AG09309 (cell line): ENCODE measurements at regions not wholly inside any gene's neighbourhood (a gene's known extent, or its start where the extent isn't known, plus 50 kb on each side); places are given as distances from the start of the nearest gene placed in this dataset.
"Not testable (repeated sequence)": the region's sequence is repeated elsewhere in the genome, so short reads cannot be mapped to it uniquely, and the experiment has no call there.

ENCODE experiments used
- DNase-seq: peaks from one replicate; pipeline ENCODE4 v3.0.0-alpha.2; 2010; ENCODE audit warnings: low read depth
- H3K4me3 ChIP-seq: 2 replicates; pipeline ENCODE4 v1.5.1; 2011; ENCODE audit warnings: mild to moderate bottlenecking, low read depth, low read length, moderate library complexity; ENCODE audit not compliant: control insufficient read depth
- CTCF ChIP-seq: IDR thresholded peaks from 2 replicates; pipeline ENCODE4 v1.5.1; 2011; ENCODE audit warnings: mild to moderate bottlenecking, low read depth, low read length, inconsistent platforms; ENCODE audit not compliant: insufficient read depth, control insufficient read depth; ENCODE audit errors: missing control alignments

GRCh38 chr2:219744600-219744999 is 117.2 kb downstream of the SLC4A3 start:
- TF ChIP-seq CTCF = no peak
- no peak overlapping the region for H3K4me3 ChIP-seq
- no peak for DNase-seq

DNA sequence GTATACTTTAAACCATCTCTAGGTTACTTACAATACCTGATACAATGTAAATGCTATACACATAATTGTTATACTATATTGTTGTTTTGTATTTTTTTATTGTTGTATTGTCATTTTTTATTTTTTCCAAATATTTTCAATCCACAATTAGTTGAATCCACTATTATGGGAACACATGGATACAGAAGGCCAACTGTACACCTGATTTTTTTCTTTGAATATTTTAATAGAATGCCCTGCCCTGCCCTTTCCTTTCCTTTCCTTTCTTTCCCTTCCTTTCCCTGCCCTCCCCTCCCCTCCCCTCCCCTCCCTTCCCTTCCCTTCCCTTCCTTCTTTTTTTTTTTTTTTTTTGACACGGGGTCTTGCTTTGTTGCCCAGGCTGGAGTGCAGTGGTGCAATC is 120.2 kb downstream of the SLC4A3 start:
- no peak for TF ChIP-seq CTCF
- no peak for DNase-seq
- no peak overlapping the region for H3K4me3 ChIP-seq

DNA sequence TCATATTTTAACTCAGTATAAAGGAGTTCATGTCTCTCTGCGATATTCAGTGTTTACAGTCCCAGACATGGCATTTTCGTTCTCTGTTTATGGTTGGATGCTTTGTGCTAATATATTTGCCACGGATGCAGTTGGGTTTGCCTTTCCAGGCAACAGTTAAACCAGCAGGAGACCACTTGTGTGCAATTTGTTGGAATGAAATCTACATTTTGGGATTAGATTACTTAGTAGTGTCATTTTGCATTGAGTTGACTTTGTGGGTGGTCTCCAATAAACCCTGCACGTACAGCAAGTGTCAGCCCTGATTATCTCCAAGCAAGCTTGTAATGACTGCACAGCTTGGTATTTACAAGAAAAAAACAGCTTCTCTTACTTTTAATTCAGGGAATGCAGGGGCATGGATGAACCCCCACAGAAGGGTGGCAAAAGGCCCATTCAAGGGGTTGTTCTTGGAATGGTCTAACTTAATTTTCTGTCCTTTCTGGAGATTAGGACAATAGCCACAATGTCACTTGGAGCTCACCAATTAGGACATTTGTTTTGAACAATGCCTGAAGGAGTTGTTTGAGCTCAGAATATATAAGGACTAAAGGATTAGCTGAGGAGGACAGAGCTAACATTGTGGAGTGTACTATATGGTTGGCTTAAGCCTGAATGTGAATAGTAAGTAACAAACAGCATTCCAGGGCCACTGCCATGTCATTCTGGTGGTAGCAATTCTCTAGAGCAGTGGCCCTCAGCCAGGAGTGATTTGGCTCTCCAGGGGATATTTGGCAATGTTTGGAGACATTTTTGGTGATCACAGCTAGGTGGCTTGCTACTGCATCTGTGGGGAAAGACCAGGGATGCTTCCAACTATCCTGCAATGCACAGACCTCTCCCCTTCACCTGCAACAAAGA is 121.5 kb downstream of the SLC4A3 start:
- no peak for DNase-seq
- TF ChIP-seq CTCF = no peak

DNA sequence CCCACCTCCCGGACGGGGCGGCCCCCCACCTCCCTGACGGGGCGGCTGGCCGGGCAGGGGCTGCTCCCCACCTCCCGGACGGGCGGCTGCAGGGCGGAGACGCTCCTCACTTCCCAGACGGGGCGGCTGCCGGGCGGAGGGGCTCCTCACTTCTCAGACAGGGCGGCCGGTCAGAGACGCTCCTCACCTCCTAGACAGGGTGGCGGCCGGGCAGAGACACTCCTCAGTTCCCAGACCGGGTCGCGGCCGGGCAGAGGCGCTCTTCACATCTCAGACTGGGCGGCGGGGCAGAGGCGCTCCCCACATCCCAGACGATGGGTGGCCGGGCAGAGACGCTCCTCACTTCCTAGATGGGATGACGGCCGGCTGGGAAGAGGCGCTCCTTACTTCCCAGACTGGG is 123.7 kb downstream of the SLC4A3 start:
- not testable (repeated sequence) for H3K4me3 ChIP-seq, DNase-seq

More for the DNA sequence above, 121.5 kb downstream of the SLC4A3 start:
- no peak overlapping the region for H3K4me3 ChIP-seq

DNA sequence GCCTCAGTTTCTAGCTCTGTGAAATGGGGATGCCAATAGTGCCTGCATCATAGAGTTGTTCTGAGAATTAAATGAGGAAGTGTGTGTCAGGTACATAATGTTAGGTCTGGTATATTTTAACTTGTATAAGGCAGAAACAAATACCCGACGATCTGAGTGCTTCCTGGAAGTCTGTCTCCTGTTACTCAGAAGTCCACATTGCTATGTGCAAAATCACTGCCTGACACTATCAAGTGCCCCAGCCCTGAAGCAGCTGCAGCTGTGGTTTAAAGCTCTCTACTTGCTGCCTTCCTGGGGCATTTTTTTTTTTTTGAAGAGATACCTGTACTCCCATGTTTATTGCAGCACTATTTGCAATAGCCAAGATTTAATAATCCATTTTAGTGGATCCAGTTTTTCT is 125.3 kb downstream of the SLC4A3 start:
- H3K4me3 ChIP-seq = no peak overlapping the region
- DNase-seq = no peak
- no peak for TF ChIP-seq CTCF

- DNase-seq = no peak
- no peak overlapping the region for H3K4me3 ChIP-seq
- no peak for TF ChIP-seq CTCF
These were observed 131.7 kb downstream of the SLC4A3 start for GRCh38 chr2:219758907-219759680.

DNA sequence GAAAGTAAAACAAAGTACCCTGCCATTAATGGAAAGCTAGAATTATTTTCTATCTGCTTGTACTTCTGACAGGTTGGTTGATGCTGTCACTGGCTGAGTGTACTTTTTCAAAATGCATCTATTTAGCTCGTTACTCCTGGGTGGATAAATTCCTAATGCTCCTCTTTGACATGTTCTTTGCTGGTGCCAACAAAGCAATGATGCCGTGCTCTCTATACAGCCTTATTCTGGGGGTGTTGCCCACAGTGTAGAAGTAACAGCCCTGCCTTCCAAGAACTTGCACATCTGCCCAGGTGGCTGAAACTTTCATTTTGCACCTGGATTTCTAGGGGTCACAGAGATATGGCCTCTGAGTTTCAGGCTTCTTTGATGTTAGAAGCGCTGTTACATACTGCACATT is 132.4 kb downstream of the SLC4A3 start:
- no peak for DNase-seq
- no peak overlapping the region for H3K4me3 ChIP-seq
- no peak for TF ChIP-seq CTCF
